Ishikawa (cell line): ENCODE measurements at regions not wholly inside any gene's neighbourhood (a gene's known extent, or its start where the extent isn't known, plus 50 kb on each side); places are given as distances from the start of the nearest gene placed in this dataset.

Experiments used
- CEBPB ChIP-seq: IDR thresholded peaks from 2 replicates; pipeline ENCODE4 v1.6.1; 2012
- CREB1 ChIP-seq: IDR thresholded peaks from 2 replicates; pipeline ENCODE4 v1.6.1; 2012; ENCODE audit warnings: low read depth
- EGR1 ChIP-seq: IDR thresholded peaks from 2 replicates; pipeline ENCODE4 v1.6.1; 2012
- EP300 ChIP-seq: IDR thresholded peaks from 2 replicates; pipeline ENCODE4 v1.6.1; 2012; ENCODE audit warnings: borderline replicate concordance
- FOXM1 ChIP-seq: IDR thresholded peaks from 2 replicates; pipeline ENCODE4 v1.6.1; 2012; ENCODE audit warnings: low read depth, borderline replicate concordance
- NFIC ChIP-seq: IDR thresholded peaks from 2 replicates; pipeline ENCODE4 v1.6.1; 2012
- RAD21 ChIP-seq: IDR thresholded peaks from 2 replicates; pipeline ENCODE4 v1.6.1; 2012; ENCODE audit warnings: low read depth
- TAF1 ChIP-seq: IDR thresholded peaks from 2 replicates; pipeline ENCODE4 v1.6.1; 2012; ENCODE audit warnings: low read depth, mild to moderate bottlenecking
- TCF12 ChIP-seq: IDR thresholded peaks from 2 replicates; pipeline ENCODE4 v1.6.1; 2012; ENCODE audit warnings: low read depth
- TEAD4 ChIP-seq: IDR thresholded peaks from 2 replicates; pipeline ENCODE4 v1.6.1; 2012
- YY1 ChIP-seq: IDR thresholded peaks from 2 replicates; pipeline ENCODE4 v1.6.1; 2012; ENCODE audit warnings: low read depth
- ZBTB7A ChIP-seq: IDR thresholded peaks from 2 replicates; pipeline ENCODE4 v1.6.1; 2012; ENCODE audit warnings: low read depth
- TF ChIP-seq, protein P1 (sequence below): IDR thresholded peaks from 2 replicates; pipeline ENCODE4 v1.6.1; 2012; ENCODE audit warnings: low read depth, mild to moderate bottlenecking
- TF ChIP-seq, protein P2 (sequence below): IDR thresholded peaks from 2 replicates; pipeline ENCODE4 v1.6.1; 2012
- TF ChIP-seq, protein P3 (sequence below): IDR thresholded peaks from 2 replicates; pipeline ENCODE4 v1.6.1; 2012

DNA sequence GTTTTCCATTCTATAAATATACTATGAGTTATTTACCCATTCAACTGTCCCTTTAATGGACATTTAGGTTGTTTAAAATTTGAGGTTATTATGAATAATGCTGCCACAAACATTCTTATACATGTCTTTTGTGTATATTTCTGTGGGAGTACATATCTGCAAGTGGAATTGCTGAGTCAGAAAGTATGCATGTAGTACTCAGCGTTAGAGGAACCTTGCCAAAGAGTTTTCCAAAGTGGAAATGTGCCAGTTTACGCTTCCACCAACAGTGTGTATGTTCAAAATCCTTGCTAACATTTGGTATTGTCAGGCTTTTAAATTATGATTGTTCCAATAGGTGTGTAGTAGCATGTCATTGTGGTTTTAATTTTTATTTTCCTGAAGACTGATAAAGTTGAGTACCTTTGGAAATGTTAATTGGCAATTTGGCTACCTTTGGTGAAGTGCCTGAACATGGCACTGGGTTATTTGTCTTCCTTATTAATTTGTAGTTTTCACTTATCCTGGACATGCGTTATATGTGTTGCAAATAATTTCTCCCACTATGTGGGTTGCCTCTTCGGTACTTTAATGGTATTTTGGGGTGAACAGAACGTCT is 341.2 kb downstream of the CD83 start:
- TF ChIP-seq EP300 (no peak), EGR1 (no peak), RAD21 (no peak)
- TF ChIP-seq, protein P1, sequence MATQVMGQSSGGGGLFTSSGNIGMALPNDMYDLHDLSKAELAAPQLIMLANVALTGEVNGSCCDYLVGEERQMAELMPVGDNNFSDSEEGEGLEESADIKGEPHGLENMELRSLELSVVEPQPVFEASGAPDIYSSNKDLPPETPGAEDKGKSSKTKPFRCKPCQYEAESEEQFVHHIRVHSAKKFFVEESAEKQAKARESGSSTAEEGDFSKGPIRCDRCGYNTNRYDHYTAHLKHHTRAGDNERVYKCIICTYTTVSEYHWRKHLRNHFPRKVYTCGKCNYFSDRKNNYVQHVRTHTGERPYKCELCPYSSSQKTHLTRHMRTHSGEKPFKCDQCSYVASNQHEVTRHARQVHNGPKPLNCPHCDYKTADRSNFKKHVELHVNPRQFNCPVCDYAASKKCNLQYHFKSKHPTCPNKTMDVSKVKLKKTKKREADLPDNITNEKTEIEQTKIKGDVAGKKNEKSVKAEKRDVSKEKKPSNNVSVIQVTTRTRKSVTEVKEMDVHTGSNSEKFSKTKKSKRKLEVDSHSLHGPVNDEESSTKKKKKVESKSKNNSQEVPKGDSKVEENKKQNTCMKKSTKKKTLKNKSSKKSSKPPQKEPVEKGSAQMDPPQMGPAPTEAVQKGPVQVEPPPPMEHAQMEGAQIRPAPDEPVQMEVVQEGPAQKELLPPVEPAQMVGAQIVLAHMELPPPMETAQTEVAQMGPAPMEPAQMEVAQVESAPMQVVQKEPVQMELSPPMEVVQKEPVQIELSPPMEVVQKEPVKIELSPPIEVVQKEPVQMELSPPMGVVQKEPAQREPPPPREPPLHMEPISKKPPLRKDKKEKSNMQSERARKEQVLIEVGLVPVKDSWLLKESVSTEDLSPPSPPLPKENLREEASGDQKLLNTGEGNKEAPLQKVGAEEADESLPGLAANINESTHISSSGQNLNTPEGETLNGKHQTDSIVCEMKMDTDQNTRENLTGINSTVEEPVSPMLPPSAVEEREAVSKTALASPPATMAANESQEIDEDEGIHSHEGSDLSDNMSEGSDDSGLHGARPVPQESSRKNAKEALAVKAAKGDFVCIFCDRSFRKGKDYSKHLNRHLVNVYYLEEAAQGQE, result no peak

DNA sequence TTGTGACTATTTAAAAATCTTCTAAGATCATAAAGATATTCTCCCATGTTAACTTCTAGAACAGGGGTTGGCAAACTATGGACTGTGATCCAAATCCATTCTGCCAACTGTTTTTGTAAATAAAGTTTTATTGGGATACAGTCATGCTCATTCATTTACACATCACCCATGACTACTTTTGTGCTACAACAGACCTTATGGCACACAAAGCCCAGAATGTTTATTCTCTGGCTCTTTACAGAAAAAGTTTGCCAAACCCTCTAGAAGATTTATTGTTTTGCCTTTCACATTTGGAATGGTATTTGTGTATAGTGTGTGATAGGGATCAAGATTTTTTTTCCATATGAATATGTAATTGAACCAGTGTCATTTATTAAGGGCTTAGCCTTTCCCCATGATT is 341.7 kb downstream of the CD83 start:
- TF ChIP-seq EP300 (no peak), CEBPB (no peak), ZBTB7A (no peak), FOXM1 (no peak), RAD21 (no peak), TAF1 (no peak), NFIC (no peak), CREB1 (no peak), TCF12 (no peak), YY1 (no peak), TEAD4 (no peak)
- TF ChIP-seq, protein P1, result no peak
- TF ChIP-seq, protein P2, sequence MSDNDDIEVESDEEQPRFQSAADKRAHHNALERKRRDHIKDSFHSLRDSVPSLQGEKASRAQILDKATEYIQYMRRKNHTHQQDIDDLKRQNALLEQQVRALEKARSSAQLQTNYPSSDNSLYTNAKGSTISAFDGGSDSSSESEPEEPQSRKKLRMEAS, result no peak

DNA sequence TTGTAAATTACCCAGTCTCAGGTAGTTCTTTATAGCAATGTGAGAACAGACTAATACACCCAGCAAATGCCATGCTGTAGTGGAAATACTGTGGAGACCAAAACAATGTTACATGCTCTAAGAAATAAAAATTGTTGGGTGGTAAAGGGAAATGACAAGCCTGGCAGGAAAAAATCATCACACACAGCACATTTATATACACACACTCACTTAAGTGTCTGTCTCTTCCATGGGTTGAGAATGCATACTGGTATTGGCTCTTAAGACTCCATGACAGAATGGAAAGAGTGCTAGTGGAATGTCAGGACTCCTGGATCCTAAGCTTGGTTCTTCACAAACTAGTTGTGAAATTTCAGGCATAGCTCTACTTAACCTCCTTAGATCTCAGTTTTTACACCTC is 343.0 kb downstream of the CD83 start:
- TF ChIP-seq CREB1 (no peak), NFIC (no peak), TAF1 (no peak), YY1 (no peak)
- TF ChIP-seq, protein P2, result no peak

DNA sequence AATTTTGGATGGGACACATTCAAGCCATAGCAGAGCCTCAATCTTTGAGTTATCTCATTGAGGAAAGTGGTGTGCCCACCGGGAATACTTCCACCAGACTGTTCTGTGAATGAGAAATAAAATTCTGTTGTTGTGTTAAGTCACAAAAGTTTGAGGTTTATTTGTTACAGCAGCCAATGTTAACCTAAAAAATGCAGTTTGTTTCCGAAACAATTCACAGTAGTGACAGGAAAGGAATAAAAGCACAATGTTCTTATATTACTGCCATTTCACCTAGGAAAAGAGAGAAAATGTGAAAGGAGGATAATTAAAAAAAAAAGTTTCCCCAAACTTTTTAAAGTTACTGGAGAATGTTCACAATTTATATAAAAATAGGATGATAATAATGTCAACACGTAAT is 344.6 kb downstream of the CD83 start:
- TF ChIP-seq TEAD4 (no peak), TAF1 (no peak), YY1 (no peak), TCF12 (no peak), EP300 (no peak), EGR1 (no peak), NFIC (no peak), ZBTB7A (no peak)
- TF ChIP-seq, protein P1, result no peak
- TF ChIP-seq, protein P3, sequence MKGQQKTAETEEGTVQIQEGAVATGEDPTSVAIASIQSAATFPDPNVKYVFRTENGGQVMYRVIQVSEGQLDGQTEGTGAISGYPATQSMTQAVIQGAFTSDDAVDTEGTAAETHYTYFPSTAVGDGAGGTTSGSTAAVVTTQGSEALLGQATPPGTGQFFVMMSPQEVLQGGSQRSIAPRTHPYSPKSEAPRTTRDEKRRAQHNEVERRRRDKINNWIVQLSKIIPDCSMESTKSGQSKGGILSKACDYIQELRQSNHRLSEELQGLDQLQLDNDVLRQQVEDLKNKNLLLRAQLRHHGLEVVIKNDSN, result no peak

DNA sequence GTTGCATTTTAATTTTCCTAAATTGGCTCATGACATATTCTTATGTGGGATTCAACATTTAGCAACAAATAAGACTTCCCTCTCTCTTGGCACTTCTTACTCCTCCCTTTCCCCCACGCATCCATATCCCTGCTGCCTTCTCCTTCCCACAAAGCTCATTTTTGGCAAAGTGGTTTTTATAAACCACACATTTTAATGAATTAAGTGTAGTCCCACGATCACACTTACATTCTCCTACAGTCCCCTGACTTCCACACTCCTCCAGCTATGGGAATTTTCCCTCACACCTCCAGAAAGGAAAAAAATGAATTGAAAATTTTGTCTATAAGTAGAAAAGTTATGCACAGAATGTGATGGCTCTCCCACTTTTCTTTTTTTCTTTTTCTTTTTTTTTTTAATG is 345.0 kb downstream of the CD83 start:
- TF ChIP-seq ZBTB7A (no peak), EGR1 (no peak), EP300 (no peak), TEAD4 (no peak)
- TF ChIP-seq, protein P2, result no peak
- TF ChIP-seq, protein P3, result no peak
